Erythroblast (primary cell): ENCODE measurements at regions not wholly inside any gene's neighbourhood (a gene's known extent, or its start where the extent isn't known, plus 50 kb on each side); places are given as distances from the start of the nearest gene placed in this dataset.

ENCODE experiments used
- GATA1 ChIP-seq: IDR thresholded peaks from 2 replicates; pipeline ENCODE4 v1.6.1; 2011; ENCODE audit warnings: low read depth, mild to moderate bottlenecking, control low read depth, low read length, moderate library complexity
- POLR2A ChIP-seq: IDR thresholded peaks from 2 replicates; pipeline ENCODE4 v1.6.1; 2011; ENCODE audit warnings: mild to moderate bottlenecking, low read length

DNA sequence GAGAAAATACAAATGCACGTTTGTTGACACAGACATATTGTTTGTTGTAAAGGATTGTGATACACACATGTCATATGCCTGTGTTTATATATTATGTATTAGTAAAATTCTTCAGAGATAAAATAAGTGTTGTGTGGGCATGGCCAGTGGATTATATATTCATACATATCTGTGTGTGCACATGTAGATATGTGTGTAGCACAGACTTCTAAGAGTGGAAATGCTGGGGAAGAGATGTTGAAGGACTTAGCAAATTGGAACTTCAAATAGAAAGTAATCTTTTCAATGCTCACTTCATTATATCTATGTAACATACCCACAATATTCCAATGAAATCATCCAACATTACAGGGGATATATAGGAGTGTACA lies 413.2 kb downstream of the LMO7 start:
- no peak for TF ChIP-seq POLR2A
- TF ChIP-seq GATA1, result no peak
